ENCODE measurements at regions not wholly inside any gene's neighbourhood (a gene's known extent, or its start where the extent isn't known, plus 50 kb on each side); places are given as distances from the start of the nearest gene placed in this dataset.

DNA sequence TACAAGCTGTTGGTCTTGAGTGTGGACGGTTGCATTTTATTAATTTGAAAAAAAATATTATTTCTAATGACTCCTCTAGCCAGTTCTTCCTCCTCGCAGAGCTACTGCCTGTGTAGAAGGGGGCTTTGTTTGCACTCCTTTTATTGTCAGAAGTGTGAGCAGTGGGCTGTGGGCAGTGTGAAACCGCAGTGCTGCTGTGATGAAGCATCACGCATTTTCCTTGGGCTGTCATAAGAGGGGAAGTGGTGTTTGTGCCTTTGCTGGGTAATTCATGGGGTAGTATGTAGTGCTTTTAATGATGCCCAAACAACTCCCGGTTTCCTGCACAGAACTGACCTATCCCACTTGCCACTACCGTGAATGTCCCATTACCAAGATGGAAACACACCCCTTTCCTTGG, 357.3 kb downstream of the ZNF536 start:
- ATAC-seq (no peak), DNase-seq (no peak)
- no peak for TF ChIP-seq POLR2A (IDR thresholded peaks at IDR 0.05)
- TF ChIP-seq, protein P1, sequence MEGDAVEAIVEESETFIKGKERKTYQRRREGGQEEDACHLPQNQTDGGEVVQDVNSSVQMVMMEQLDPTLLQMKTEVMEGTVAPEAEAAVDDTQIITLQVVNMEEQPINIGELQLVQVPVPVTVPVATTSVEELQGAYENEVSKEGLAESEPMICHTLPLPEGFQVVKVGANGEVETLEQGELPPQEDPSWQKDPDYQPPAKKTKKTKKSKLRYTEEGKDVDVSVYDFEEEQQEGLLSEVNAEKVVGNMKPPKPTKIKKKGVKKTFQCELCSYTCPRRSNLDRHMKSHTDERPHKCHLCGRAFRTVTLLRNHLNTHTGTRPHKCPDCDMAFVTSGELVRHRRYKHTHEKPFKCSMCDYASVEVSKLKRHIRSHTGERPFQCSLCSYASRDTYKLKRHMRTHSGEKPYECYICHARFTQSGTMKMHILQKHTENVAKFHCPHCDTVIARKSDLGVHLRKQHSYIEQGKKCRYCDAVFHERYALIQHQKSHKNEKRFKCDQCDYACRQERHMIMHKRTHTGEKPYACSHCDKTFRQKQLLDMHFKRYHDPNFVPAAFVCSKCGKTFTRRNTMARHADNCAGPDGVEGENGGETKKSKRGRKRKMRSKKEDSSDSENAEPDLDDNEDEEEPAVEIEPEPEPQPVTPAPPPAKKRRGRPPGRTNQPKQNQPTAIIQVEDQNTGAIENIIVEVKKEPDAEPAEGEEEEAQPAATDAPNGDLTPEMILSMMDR (IDR thresholded peaks at IDR 0.05): no peak
- no peak overlapping the region for H3K4me3 ChIP-seq
- intact Hi-C loops (cut with DNase I): no loop called here
- H3K36me3 ChIP-seq (replicated peaks in 1 of 2; ENCODE audit: insufficient read depth in 1 of 2, low read depth in 2 of 2): no peaks in the 10 kb centered on the region
- H3K27ac ChIP-seq: no peak overlapping the region
- WGBS, 2 donors: 50 to 55% methylated on average over 6 of the region's 6 CpGs
- no peaks in the 10 kb centered on the region for H3K4me1 ChIP-seq
- H3K9me3 ChIP-seq: no peaks in the 10 kb centered on the region
- no peaks in the 10 kb centered on the region for H3K27me3 ChIP-seq

DNA sequence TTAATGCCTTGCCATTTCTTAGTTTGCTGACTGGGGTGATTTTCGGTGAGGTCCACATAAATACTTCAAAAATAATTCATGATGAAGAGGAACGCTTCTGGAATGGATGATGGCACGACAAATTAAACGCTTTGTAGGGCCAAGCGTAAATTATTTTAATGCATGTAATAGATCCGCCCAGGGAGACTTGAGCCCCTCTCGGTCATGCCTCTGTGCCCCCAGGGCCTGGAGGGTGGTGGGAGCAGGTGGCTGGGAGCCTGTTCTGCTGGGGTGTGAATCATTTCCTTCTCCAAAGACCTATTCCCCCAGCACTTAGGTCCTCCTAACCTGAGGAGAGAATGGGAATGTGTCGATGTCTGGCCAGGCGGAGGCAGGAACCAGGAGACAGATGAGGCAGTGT, 350.6 kb downstream of the ZNF536 start:
- peaks cover 15% of the 10 kb centered on the region for H3K4me1 ChIP-seq
- no peak overlapping the region for H3K4me3 ChIP-seq
- H3K36me3 ChIP-seq (replicated peaks in 1 of 2; ENCODE audit: insufficient read depth in 1 of 2, low read depth in 2 of 2): no peaks in the 10 kb centered on the region
- 86% methylated on average over 9 of the region's 9 CpGs for WGBS, 2 donors
- DNase-seq (no peak), ATAC-seq (no peak)
- intact Hi-C loops (cut with DNase I): no loop called here
- no peaks in the 10 kb centered on the region for H3K27me3 ChIP-seq
- no peak overlapping the region for H3K27ac ChIP-seq
- no peaks in the 10 kb centered on the region for H3K9me3 ChIP-seq
- TF ChIP-seq POLR2A (IDR thresholded peaks at IDR 0.05): no peak
- TF ChIP-seq, protein P1 (IDR thresholded peaks at IDR 0.05): no peak

DNA sequence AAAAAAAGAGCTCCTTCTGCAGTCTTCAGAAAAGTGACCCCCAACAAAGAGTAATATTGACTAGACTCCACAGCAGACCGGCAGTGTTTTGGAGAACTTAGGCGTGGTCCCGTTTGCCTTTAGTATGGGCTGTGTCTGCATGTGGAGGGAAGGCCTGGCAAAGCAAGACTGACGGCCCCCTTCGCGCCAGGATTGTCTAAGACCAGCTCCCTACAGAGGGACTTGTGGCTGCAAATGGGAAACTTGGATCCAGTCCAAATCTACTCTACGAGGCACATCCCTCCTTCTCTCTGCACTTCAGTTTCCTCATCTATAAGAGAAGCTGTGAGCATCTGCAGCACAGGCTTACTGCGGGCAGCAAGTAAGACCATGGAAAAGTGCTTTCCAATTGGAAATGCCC, 350.0 kb downstream of the ZNF536 start:
- intact Hi-C loops (cut with DNase I): no loop called here
- ATAC-seq (no peak), DNase-seq (no peak)
- no peaks in the 10 kb centered on the region for H3K27me3 ChIP-seq
- H3K27ac ChIP-seq: no peak overlapping the region
- H3K4me3 ChIP-seq: no peak overlapping the region
- TF ChIP-seq, protein P1 (IDR thresholded peaks at IDR 0.05): no peak
- TF ChIP-seq POLR2A (IDR thresholded peaks at IDR 0.05): no peak
- peaks cover 15% of the 10 kb centered on the region for H3K4me1 ChIP-seq
- H3K9me3 ChIP-seq: no peaks in the 10 kb centered on the region
- no peaks in the 10 kb centered on the region for H3K36me3 ChIP-seq (replicated peaks in 1 of 2; ENCODE audit: insufficient read depth in 1 of 2, low read depth in 2 of 2)
- WGBS, 2 donors: 91% methylated on average over 7 to 8 of the region's 8 CpGs

DNA sequence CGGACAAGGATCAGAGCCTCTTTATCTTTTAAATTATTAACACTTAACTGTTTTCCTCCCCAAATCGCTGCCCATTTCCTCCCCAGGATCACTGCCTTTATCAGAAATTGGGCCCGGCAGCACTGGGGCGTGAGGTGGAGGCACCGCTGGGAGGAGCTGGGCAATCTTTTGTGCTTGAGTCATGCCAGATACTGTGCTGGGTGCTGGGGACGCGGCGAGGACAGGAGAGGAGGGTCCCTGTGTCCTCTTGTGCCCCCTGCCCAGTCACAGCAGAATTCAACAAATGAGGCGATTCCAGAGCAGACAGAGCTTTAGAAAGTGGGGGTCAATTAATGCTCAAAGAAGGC, 347.8 kb downstream of the ZNF536 start:
- Histone ChIP-seq H3K27me3 (no peaks in the 10 kb centered on the region), H3K4me1 (peaks cover 15% of the 10 kb centered on the region), H3K4me3 (peak overlapping the region in 1 of 2 donors; percentile 61), H3K9me3 (no peaks in the 10 kb centered on the region), H3K27ac (peak overlapping the region in 3 of 4 donors; percentile 48 to 87 (median 80)), H3K36me3 (replicated peaks in 1 of 2; ENCODE audit: insufficient read depth in 1 of 2, low read depth in 2 of 2) (no peaks in the 10 kb centered on the region)
- intact Hi-C loops (cut with DNase I): no loop called here
- DNase-seq (peak; percentile 22 to 42 (median 37)), ATAC-seq (peak; percentile 45)
- TF ChIP-seq POLR2A (IDR thresholded peaks at IDR 0.05): no peak
- TF ChIP-seq, protein P1 (IDR thresholded peaks at IDR 0.05): no peak
- WGBS, 2 donors: 10 to 17% methylated on average over 9 of the region's 9 CpGs

DNA sequence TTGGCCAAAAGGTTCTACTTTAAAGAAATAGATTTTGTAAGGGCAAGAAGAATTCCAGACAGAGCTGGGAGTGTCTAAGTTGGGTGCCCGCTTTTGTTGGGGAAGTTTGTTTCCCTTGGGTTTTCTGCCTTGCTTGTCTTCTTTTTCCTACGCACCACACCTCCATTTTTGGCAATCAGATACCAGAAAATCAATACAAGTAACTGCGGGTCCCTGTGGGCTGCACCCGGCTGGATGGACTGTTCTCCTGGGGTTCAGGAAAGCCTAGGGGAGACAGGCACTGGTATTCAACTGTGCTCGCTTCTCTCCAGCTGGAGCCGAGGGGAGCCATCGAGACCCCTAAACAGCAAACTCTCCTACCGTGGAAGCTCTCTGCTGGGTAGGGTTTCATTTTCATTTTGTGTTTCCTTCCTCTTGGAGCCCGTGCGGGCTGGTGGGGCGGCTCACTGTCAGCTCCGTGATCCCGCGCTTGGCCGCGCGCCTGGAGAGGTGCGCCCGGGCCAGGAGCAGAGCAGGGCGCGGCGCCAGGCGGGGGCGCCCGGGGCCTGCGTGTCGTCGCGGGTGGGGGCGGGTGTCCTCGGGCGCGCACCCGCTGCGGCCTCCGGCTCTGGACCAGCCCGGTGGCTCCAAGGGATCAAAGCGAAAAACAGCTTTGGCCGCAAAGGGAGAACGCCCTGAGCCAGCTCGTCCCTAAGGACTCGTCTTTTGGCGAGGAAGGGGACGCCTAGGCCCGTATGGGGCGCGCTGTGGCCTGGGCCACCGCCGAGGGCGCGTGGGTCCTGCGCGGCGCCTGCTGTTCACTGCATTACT, 347.2 kb downstream of the ZNF536 start:
- Histone ChIP-seq H3K9me3 (no peaks in the 10 kb centered on the region), H3K27ac (peak overlapping the region in 3 of 4 donors; percentile 48 to 87 (median 80)), H3K27me3 (no peaks in the 10 kb centered on the region), H3K36me3 (replicated peaks in 1 of 2; ENCODE audit: insufficient read depth in 1 of 2, low read depth in 2 of 2) (no peaks in the 10 kb centered on the region), H3K4me3 (peak overlapping the region; percentile 0 to 61), H3K4me1 (peaks cover 15% of the 10 kb centered on the region)
- intact Hi-C loops (cut with DNase I): no loop called here
- peak in 2 of 3 donors; percentile 41 to 59 for TF ChIP-seq POLR2A (IDR thresholded peaks at IDR 0.05)
- TF ChIP-seq, protein P1 (IDR thresholded peaks at IDR 0.05): no peak
- ATAC-seq (peak; percentile 91), DNase-seq (peak; percentile 80 to 87 (median 80))
- 1% methylated on average over 20 to 53 of the region's 54 CpGs for WGBS, 2 donors

All from body of pancreas (tissue), 4 donors.